GM19397 (cell line): ENCODE measurements at regions not wholly inside any gene's neighbourhood (a gene's known extent, or its start where the extent isn't known, plus 50 kb on each side); places are given as distances from the start of the nearest gene placed in this dataset.

Experiments
- ATAC-seq: cut with Tn5 transposase; IDR thresholded peaks from one replicate; pipeline ENCODE4 v1.9.1; 2021; ENCODE audit warnings: mild to moderate bottlenecking, moderate library complexity; ENCODE audit not compliant: unreplicated experiment

GRCh38 chr18:34977838-34978532, 63.2 kb upstream of the MAPRE2 start:
- peak; percentile 33 for ATAC-seq

- no peak for ATAC-seq
Measured at GRCh38 chr18:34978533-34978893, 62.7 kb upstream of the MAPRE2 start.

GRCh38 chr18:34978953-34979608, 62.1 kb upstream of the MAPRE2 start:
- ATAC-seq, result no peak

- no peak for ATAC-seq
Measured at GRCh38 chr18:34981487-34981886, 59.7 kb upstream of the MAPRE2 start.

- ATAC-seq, result no peak
Measured at GRCh38 chr18:34985963-34986362, 55.2 kb upstream of the MAPRE2 start.

- ATAC-seq, result no peak
Measured at GRCh38 chr18:34990597-34990996, 50.6 kb upstream of the MAPRE2 start.

- ATAC-seq, result no peak
Measured at GRCh38 chr18:34991152-34991551, 50.1 kb upstream of the MAPRE2 start.
